Colon (tissue), 2 donors: ENCODE measurements at regions not wholly inside any gene's neighbourhood (a gene's known extent, or its start where the extent isn't known, plus 50 kb on each side); places are given as distances from the start of the nearest gene placed in this dataset.

Source experiments
- FAIRE-seq: peaks from 2 replicates; lab custom pipeline; 2012; peaks lifted over from hg19 to GRCh38; lab: Jason Lieb, UNC
- donor health status: control.
- donor health status: control.

GRCh38 chr19:31160336-31160926, 188.8 kb downstream of the TSHZ3 start:
- no peak for FAIRE-seq

DNA sequence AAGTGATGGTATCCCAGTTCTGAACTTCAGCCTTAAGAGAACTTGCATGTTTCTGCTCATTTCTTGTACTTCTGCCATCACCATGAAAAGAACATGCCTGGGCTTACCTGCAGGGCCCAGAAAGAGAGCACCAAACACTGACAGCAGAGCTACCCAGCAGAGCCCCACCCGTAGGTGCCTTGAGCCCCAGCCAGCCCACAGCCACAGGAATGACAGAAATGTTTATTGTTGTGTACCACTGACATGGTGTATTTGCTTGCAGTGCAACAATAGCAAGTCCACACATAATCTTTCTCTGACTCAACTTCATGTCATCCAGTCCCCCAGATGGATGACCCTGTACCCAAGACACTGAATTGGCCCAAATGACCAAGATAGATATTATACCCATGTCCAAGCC, 195.2 kb downstream of the TSHZ3 start:
- no peak for FAIRE-seq

- no peak for FAIRE-seq
Measured at GRCh38 chr19:31152906-31153305, 196.3 kb downstream of the TSHZ3 start.

DNA sequence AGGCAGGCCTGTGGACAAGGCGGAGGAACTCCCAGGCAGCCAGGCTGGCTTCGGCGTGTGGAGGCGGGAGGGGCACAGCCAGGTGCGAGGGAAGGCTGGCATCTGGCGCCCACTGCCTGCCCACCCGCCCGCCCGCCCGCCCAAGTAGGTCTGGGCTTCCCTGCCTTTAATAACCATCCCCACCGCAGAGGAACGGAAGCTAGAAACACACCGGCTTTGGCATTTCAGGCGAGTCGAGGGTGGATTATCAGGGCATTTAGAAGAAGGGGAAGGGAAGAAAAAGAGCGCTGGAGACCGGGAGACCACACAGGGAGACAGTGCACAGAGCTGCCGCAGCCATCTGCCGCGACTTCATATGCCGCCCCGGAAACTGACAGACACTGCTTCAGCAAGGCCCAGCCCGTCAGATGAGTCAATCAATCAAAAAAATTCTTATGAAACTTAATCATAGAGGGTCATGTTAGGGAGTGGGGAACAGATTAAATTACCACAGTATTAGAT, 199.7 kb downstream of the TSHZ3 start:
- FAIRE-seq = no peak

DNA sequence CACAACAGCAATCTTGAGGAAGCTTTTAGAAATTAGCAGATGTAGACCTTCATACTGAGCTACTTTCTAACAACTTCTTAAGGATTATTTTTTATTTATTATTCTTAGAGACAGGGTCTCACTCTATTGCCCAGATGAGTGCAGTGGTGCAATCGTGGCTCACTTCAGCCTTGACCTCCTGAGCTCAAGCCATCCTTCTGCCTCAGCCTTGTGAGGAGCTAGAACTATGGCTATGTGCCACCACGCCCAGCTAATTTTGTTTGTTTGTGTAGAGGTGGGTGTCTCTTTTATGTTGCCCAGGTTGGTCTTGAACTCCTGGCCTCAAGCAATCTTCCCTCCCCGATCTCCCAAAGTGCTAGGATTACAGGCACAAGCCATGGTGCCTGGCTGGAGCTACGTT, 200.6 kb downstream of the TSHZ3 start:
- FAIRE-seq = no peak

DNA sequence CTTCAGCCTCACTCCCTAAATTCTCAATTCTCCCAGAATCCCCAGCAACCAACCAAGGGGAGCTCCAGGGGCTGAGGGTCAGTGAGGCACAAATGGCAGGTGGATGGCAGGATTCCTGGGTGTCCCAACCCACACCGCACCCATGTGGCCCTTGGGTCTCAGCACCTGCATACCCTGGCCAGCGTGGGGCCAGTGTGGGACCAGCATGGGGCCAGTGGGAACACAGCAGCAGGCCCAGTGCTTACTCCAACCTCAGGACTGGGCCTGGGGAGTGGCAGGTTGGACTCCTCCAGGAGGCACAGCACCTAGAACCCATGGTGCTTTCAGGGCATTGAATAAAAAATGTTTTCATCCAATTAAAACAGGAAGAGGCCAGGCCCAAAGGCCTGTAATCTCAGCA, 202.0 kb downstream of the TSHZ3 start:
- FAIRE-seq = no peak

DNA sequence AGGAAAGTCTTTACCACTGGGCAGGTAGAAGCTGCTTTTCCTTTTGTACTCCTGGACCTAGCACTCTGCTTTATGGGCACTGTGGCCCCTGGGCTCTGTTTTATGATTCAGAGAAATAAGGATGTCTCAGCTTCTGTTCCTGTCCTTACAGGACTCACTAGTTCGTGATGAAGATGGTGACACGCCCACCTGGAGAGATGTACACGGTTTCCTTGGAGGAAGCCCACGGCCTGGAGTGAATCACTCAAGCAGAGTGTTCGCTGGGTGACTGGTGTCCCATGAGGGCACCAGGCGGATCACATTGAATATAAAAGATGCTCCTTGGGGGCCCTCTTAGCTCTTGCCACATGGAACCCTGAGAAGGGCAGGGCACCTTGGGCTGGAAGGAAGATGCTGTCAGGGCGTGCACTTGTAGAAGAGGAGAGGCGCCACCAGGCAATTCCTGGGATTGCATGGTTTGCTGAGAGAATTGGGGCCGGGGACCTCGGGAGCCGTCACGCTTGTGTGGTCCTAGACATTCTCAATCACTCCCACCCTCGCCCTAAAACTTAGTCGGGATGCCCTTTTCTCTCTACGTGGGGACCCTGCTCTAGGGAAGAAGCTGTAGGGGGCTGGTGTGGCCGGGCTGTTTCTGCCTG, 202.6 kb downstream of the TSHZ3 start:
- FAIRE-seq = no peak

GRCh38 chr19:31146015-31146414, 203.2 kb downstream of the TSHZ3 start:
- FAIRE-seq = no peak

DNA sequence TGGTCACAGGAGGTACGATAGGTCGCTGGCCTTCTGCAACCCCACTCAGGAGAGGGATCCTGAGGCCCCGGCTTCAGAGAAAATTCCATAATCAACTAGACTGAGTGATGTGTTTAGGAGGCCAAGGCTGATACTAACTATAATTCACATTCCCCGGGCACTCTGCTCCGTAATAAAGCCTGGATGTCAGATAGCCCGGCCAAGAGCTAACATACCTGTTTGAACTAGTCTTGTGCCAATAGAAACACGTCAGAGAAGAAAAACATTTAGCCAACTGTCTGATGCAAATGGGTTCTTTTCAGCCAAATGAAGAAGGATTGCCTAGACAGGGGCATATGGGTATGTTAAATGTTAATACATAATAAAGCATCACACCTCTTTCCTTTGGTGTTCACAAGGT, 204.2 kb downstream of the TSHZ3 start:
- no peak for FAIRE-seq

- FAIRE-seq = no peak
Measured at GRCh38 chr19:31144075-31144870, 205.0 kb downstream of the TSHZ3 start.

DNA sequence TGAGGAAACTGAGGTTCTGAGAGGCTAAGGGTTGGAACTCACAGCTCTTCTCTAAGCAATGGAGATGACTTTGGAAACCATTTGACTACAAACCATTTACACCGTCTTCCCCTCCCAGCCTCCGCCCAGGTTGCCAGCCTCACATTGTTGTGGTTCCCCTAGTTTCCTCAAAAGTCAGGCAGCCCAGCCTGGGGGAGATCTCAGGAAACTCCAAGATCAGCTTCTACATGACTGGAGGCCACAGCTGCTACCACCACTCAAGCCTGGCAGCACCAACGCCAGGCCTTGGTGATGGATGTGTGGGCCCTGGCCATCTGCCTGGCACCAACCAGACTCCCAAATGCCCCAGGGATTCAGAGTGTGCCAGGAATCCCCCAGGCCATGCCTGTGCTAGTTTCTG, 207.9 kb downstream of the TSHZ3 start:
- FAIRE-seq = no peak

GRCh38 chr19:31140717-31141116, 208.5 kb downstream of the TSHZ3 start:
- no peak for FAIRE-seq

- no peak for FAIRE-seq
Measured at GRCh38 chr19:31139871-31140505, 209.2 kb downstream of the TSHZ3 start.

GRCh38 chr19:31138077-31138476, 211.2 kb downstream of the TSHZ3 start:
- no peak for FAIRE-seq

GRCh38 chr19:31135841-31136240, 213.4 kb downstream of the TSHZ3 start:
- FAIRE-seq = no peak

DNA sequence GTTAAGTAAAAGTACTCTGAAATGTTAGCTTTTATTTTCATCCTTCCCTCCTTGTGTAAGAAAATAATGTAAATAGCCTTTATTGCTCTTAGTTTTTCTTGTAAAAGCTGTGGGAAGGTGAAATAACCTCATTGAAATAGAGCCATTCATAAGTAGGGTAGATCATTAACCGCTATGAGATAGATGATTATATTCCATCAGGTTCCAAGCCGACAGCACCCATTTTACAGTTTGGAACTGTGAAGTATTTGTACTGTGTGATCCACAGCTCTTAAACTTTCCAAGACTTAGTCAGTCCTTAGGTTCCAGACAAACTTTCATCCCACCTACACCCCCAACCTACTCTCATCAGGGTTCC, 216.5 kb downstream of the TSHZ3 start:
- no peak for FAIRE-seq

DNA sequence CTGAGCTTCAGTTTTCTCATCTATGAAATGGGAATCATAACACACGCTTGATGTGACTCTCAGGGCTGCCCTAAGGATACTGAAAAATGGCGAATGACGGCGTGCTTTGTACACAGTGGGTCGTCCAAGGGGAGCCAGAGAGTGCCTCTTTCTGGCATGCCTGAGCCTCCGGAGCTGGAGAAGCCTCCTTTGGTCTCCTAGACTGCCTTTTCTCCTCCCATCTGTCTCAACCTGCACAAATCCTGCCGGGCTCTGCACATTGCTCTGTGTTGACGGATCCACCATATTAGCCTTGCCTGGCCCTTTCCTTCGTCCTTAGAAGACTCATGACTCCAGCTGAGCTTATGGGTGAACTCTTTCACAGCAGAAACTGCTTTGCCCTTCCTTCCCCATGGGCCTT, 220.9 kb downstream of the TSHZ3 start:
- FAIRE-seq = no peak

- FAIRE-seq = no peak
Measured at GRCh38 chr19:31127134-31127967, 221.9 kb downstream of the TSHZ3 start.

GRCh38 chr19:31126236-31126635, 223.0 kb downstream of the TSHZ3 start:
- FAIRE-seq = no peak

DNA sequence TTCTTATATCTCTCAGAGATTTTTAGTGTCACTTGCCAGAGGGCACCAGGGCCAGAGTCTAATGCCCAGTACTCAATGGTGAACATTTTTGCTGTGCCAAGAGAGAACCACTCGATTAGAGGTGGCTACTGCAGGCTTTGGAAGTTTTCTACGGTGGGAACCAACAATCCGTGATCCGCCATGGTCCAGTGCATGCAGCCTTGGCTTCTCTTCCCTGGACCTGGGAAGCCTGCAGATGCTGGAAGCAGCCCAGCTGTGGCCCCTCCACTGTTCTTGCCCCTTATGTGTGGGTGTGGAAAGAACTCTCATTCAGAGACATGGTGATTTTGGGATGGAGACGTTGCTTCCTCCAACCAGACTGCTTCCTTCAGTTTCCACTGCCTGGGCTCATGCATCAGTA, 224.2 kb downstream of the TSHZ3 start:
- FAIRE-seq = no peak

DNA sequence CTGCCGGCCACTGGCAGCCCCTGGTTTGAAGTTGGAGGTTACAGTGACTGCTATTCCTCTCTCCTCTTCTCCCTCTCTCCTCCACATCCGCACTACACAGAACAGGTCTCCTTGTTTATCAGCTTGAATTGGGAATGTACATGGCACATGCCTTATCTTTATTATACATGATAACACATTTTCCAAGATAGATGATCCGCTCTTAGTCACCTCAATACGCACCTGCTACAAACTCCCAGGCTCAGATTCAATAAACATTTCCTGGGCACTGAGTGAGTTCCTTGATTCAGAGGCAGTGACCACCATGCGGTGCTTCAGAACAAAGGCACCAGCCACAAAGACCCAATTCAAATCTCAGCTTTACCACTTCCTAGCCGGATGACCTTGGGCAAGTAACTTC, 227.7 kb downstream of the TSHZ3 start:
- no peak for FAIRE-seq

DNA sequence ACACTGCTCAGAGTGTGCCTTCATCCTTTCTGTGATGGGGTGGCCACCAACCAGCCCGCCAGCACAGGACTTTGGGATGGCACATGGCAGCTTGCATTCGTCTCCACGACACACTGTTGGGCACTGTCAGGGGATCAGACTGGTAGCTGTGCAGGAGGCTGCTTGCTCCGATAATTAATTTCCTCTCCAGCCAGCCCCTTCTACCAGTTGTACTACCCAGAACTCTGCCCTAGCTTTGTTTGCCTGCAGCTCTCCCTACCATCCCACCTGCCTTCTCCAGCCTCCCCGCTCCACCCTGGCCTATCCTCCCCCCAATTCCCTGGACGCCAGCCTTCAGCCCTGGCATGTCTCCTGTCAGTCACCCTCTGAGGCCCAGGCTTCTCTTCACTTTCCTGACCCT, 228.3 kb downstream of the TSHZ3 start:
- no peak for FAIRE-seq
